DOHH2 (cell line): ENCODE measurements at regions not wholly inside any gene's neighbourhood (a gene's known extent, or its start where the extent isn't known, plus 50 kb on each side); places are given as distances from the start of the nearest gene placed in this dataset.

Experiments used
- H3F3A ChIP-seq: fragments of 200-600 bp; sonication (generic), shearing (Covaris generic); 2 replicates; pipeline ENCODE4 v1.6.0; 2016; ENCODE audit warnings: antibody characterized with exemption, mild to moderate bottlenecking; ENCODE audit not compliant: control insufficient read depth, insufficient read depth
- H3K27ac ChIP-seq: fragments of 200-600 bp; sonication (generic); 2 replicates; pipeline ENCODE4 v1.5.1; 2014; ENCODE audit warnings: low read depth, mild to moderate bottlenecking, low read length, moderate library complexity
- H3K27me3 ChIP-seq: fragments of 200-600 bp; sonication (generic); 2 replicates; pipeline ENCODE4 v1.6.1; 2014; ENCODE audit warnings: mild to moderate bottlenecking, low read length, mixed read lengths; ENCODE audit not compliant: control insufficient read depth
- H3K36me3 ChIP-seq: fragments of 200-600 bp; sonication (generic); 2 replicates; pipeline ENCODE4 v1.6.1; 2014; ENCODE audit warnings: mild to moderate bottlenecking, low read length, moderate library complexity, mixed read lengths; ENCODE audit not compliant: control insufficient read depth
- H3K4me1 ChIP-seq: fragments of 200-600 bp; sonication (generic); 2 replicates; pipeline ENCODE4 v1.6.1; 2014; ENCODE audit warnings: mild to moderate bottlenecking, low read length, mixed read lengths; ENCODE audit not compliant: control insufficient read depth
- H3K4me2 ChIP-seq: fragments of 200-600 bp; sonication (generic); 2 replicates; pipeline ENCODE4 v1.6.0; 2014; ENCODE audit warnings: mild to moderate bottlenecking, low read length, moderate library complexity
- H3K4me3 ChIP-seq: fragments of 200-600 bp; sonication (generic); 2 replicates; pipeline ENCODE4 v1.5.1; 2014; ENCODE audit warnings: mild to moderate bottlenecking, low read length, mixed read lengths
- H3K79me2 ChIP-seq: fragments of 200-600 bp; sonication (generic); 2 replicates; pipeline ENCODE4 v1.6.1; 2014; ENCODE audit warnings: mild to moderate bottlenecking, low read length, mixed read lengths; ENCODE audit not compliant: control insufficient read depth
- H3K9me2 ChIP-seq: fragments of 200-600 bp; sonication (generic); replicated peaks from 2 replicates; pipeline ENCODE4 v1.6.1; 2014; ENCODE audit warnings: mild to moderate bottlenecking, low read length, mixed read lengths; ENCODE audit not compliant: control insufficient read depth
- H3K9me3 ChIP-seq: fragments of 200-600 bp; sonication (generic); 2 replicates; pipeline ENCODE4 v1.6.1; 2014; ENCODE audit warnings: antibody characterized with exemption, low read length, mixed read lengths; ENCODE audit not compliant: control insufficient read depth, insufficient read depth
- H4K20me1 ChIP-seq: fragments of 200-600 bp; sonication (generic); 2 replicates; pipeline ENCODE4 v1.6.0; 2014; ENCODE audit warnings: low read depth, mild to moderate bottlenecking, antibody characterized with exemption, low read length, moderate library complexity; ENCODE audit not compliant: control insufficient read depth, insufficient read depth
- EZH2phosphoT487 ChIP-seq: fragments of 200-600 bp; sonication (generic); IDR thresholded peaks from 2 replicates; pipeline ENCODE4 v1.6.1; 2017; ENCODE audit warnings: borderline replicate concordance, mild to moderate bottlenecking, antibody characterized with exemption, low read length, moderate library complexity, mixed read lengths
- TF ChIP-seq, protein P1 (sequence below): fragments of 200-600 bp; sonication (generic); IDR thresholded peaks from one replicate; pipeline ENCODE4 v1.5.1; 2014; ENCODE audit warnings: antibody characterized with exemption, mild to moderate bottlenecking, low read depth, low read length; ENCODE audit not compliant: poor library complexity, severe bottlenecking

DNA sequence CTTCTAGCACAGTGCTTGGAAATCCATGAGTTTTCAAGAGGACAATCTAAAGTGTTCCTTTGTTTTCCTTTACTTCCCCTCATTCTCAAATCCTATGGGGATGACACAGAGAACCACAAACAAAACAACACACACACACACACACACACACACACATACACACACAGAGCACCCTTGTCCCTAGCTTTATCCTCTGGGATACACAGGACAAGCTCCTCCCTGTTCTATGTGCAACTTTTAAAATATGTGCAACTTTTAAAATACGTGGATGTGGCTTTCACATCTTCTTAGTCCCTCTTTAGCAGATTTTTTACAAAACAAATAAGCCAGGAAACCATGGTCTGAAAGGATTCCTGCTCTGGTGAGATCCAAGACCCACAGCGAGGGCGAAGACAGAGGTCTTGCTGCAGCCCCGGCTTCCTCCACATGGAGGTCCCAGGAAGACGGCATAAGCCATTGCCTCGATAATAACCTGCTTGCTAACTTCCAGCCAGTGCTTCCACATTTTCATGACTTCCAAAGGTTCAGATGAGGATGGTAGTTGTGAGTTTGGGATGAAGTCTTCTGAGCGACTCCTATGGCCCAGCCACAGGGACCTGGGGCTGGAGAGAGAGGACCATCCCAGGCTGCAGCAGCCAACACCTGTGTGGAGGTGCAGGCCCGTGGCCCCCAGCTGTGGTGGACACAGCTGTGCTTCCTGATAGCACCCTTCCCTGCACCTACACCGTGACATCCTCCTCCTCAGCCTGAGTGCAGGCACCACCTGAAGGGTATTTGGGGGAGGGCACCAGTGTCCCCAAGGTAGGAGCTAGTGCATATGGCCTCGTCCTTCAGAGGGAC is 62.8 kb upstream of the CD93 start:
- no peaks in the 10 kb centered on the region for H3K9me2 ChIP-seq
- H3K4me2 ChIP-seq, result no peak overlapping the region
- H3K27ac ChIP-seq, result no peak overlapping the region
- H3K4me3 ChIP-seq, result no peak overlapping the region
- no peaks in the 10 kb centered on the region for H3K79me2 ChIP-seq
- no peaks in the 10 kb centered on the region for H3K27me3 ChIP-seq
- TF ChIP-seq, protein P1, sequence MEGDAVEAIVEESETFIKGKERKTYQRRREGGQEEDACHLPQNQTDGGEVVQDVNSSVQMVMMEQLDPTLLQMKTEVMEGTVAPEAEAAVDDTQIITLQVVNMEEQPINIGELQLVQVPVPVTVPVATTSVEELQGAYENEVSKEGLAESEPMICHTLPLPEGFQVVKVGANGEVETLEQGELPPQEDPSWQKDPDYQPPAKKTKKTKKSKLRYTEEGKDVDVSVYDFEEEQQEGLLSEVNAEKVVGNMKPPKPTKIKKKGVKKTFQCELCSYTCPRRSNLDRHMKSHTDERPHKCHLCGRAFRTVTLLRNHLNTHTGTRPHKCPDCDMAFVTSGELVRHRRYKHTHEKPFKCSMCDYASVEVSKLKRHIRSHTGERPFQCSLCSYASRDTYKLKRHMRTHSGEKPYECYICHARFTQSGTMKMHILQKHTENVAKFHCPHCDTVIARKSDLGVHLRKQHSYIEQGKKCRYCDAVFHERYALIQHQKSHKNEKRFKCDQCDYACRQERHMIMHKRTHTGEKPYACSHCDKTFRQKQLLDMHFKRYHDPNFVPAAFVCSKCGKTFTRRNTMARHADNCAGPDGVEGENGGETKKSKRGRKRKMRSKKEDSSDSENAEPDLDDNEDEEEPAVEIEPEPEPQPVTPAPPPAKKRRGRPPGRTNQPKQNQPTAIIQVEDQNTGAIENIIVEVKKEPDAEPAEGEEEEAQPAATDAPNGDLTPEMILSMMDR, result no peak
- TF ChIP-seq EZH2phosphoT487, result no peak
- H3K36me3 ChIP-seq, result no peaks in the 10 kb centered on the region
- H3K9me3 ChIP-seq, result no peaks in the 10 kb centered on the region
- no peaks in the 10 kb centered on the region for H3F3A ChIP-seq
- no peaks in the 10 kb centered on the region for H4K20me1 ChIP-seq
- no peaks in the 10 kb centered on the region for H3K4me1 ChIP-seq

DNA sequence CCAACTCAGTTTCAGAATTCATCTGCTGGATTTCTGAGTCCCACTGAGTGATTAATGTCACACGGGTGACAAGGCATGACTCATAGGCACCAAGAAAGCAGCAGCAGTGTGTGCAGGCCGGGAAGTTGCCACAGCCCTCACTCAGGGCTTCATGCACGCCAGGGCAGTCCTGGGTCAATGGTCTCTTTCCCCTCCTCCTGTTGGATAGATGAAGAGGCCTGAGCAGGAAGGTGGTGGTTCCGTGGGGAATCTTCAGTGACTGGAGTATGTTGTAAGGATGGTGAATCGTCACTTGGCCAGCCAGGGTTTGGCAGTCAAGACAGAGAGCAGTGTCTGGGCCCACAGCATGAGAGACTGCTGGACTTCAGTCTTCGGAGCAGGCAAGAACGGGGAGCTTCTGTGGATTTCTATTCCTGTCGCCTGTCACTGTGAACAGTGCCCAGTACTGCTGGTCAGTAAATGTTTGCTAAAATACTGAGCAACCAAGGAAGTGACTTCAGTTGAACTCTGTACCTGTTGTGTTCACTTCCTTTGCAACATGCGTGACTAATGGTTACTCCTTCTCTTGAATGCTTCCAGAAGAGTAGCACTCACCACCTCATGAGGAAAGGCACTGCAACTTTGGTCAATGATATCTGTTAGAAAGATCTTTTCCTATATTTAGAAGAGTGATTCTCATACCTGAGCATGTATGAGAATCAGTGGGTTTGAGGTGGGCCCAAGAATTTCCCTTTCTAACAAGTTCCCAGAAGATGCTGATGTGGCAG is 62.0 kb upstream of the CD93 start:
- no peaks in the 10 kb centered on the region for H3K79me2 ChIP-seq
- H3K36me3 ChIP-seq, result no peaks in the 10 kb centered on the region
- no peak overlapping the region for H3K4me2 ChIP-seq
- no peaks in the 10 kb centered on the region for H3K9me3 ChIP-seq
- H3K9me2 ChIP-seq, result no peaks in the 10 kb centered on the region
- no peaks in the 10 kb centered on the region for H3K4me1 ChIP-seq
- TF ChIP-seq EZH2phosphoT487, result no peak
- TF ChIP-seq, protein P1, result no peak
- H4K20me1 ChIP-seq, result no peaks in the 10 kb centered on the region
- H3K27me3 ChIP-seq, result no peaks in the 10 kb centered on the region
- H3F3A ChIP-seq, result no peaks in the 10 kb centered on the region
- no peak overlapping the region for H3K4me3 ChIP-seq
- H3K27ac ChIP-seq, result no peak overlapping the region

DNA sequence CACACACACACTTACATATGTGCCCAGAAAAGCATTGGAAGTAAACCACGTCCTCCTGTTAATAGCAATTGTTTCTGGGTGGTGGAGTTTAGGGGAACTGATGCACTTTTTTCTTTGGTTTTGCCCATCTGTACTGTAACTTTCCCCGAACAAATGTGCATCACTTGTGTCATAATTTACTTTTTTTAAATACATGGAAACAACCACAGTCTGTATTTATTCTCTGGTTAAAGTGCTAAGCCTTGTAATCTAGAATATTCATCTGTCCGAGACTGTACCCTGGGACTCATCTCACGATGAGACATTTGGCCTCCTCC is 61.5 kb upstream of the CD93 start:
- no peaks in the 10 kb centered on the region for H3K9me3 ChIP-seq
- TF ChIP-seq, protein P1, result no peak
- no peak for TF ChIP-seq EZH2phosphoT487
- no peak overlapping the region for H3K4me3 ChIP-seq
- no peaks in the 10 kb centered on the region for H4K20me1 ChIP-seq
- H3K36me3 ChIP-seq, result no peaks in the 10 kb centered on the region
- no peaks in the 10 kb centered on the region for H3F3A ChIP-seq
- H3K9me2 ChIP-seq, result no peaks in the 10 kb centered on the region
- no peak overlapping the region for H3K4me2 ChIP-seq
- H3K79me2 ChIP-seq, result no peaks in the 10 kb centered on the region
- no peaks in the 10 kb centered on the region for H3K4me1 ChIP-seq
- H3K27ac ChIP-seq, result no peak overlapping the region
- no peaks in the 10 kb centered on the region for H3K27me3 ChIP-seq
